ENCODE measurements at regions not wholly inside any gene's neighbourhood (a gene's known extent, or its start where the extent isn't known, plus 50 kb on each side); places are given as distances from the start of the nearest gene placed in this dataset.
"Not testable (repeated sequence)": the region's sequence is repeated elsewhere in the genome, so short reads cannot be mapped to it uniquely, and the experiment has no call there.

DNA sequence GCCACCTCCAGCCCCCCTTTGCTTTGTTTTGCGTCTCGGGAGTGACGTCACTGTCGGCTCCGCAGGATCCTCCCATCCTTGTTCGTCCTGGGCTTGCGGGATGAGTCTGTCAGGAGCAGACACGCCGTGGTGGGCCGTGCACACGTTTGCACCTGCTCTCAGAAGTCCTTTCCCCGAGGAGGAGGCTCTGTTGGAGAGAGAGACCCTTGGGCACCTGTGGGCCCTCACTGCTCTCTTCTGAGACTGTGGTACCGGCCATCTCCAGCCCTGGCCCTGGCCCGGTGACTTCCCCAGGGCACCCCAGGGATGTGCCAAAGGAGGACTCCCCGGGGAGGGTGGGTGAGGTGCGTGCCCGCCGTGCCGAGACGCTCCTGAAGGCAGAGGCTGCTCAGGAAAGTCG, 76.1 kb upstream of the PPP2R3B start:
- H3K9me3 ChIP-seq (ENCODE audit: control insufficient read depth in 1 of 2, insufficient read depth in 1 of 2, low read depth in 1 of 2, low read length in 2 of 2), result no peaks in the 10 kb centered on the region
- TF ChIP-seq POLR2AphosphoS5 (IDR thresholded peaks at IDR 0.05; ENCODE audit: low read depth, low read length), result no peak
- H3K27ac ChIP-seq (ENCODE audit: low read depth, low read length), result no peak overlapping the region
- no peaks in the 10 kb centered on the region for H3K36me3 ChIP-seq (ENCODE audit: control insufficient read depth in 1 of 2, insufficient read depth in 2 of 2, low read length in 2 of 2)
- no peaks in the 10 kb centered on the region for H4K20me1 ChIP-seq (ENCODE audit: insufficient read depth)
- intact Hi-C loops (cut with micrococcal nuclease), result no loop called here
- no peaks in the 10 kb centered on the region for H3K27me3 ChIP-seq (ENCODE audit: insufficient read depth, low read length)
- CTCF ChIA-PET, result no interaction called here
- H3K9ac ChIP-seq (ENCODE audit: low read length), result no peak overlapping the region
- no peaks in the 10 kb centered on the region for H3K79me2 ChIP-seq (ENCODE audit: insufficient read depth, low read length)
- DNase-seq (ENCODE audit: low read depth, low spot score), result no peak
- no peaks in the 10 kb centered on the region for H3K9me2 ChIP-seq (ENCODE audit: insufficient read depth)
- BruUV-seq (replicated peaks), result no TSS peak
- no peaks in the 10 kb centered on the region for H3K4me1 ChIP-seq (ENCODE audit: control insufficient read depth in 1 of 2, insufficient read depth in 2 of 2, low read length in 2 of 2)
- RAD21 ChIA-PET (ENCODE audit: low non-redundant PET in 1 of 2, low total read pairs in 2 of 2, uncharacterized antibody in 2 of 2, unreplicated experiment in 2 of 2), result no interaction called here
- H3K4me3 ChIP-seq (replicated peaks in 1 of 2; ENCODE audit: low read depth in 1 of 2, low read length in 2 of 2), result no peak overlapping the region
- H2AFZ ChIP-seq (ENCODE audit: low read depth, low read length, poor library complexity, severe bottlenecking), result no peak overlapping the region
- POLR2A ChIA-PET, result no interaction called here
- H3K4me2 ChIP-seq (ENCODE audit: low read length), result no peak overlapping the region
- no peak for ATAC-seq

DNA sequence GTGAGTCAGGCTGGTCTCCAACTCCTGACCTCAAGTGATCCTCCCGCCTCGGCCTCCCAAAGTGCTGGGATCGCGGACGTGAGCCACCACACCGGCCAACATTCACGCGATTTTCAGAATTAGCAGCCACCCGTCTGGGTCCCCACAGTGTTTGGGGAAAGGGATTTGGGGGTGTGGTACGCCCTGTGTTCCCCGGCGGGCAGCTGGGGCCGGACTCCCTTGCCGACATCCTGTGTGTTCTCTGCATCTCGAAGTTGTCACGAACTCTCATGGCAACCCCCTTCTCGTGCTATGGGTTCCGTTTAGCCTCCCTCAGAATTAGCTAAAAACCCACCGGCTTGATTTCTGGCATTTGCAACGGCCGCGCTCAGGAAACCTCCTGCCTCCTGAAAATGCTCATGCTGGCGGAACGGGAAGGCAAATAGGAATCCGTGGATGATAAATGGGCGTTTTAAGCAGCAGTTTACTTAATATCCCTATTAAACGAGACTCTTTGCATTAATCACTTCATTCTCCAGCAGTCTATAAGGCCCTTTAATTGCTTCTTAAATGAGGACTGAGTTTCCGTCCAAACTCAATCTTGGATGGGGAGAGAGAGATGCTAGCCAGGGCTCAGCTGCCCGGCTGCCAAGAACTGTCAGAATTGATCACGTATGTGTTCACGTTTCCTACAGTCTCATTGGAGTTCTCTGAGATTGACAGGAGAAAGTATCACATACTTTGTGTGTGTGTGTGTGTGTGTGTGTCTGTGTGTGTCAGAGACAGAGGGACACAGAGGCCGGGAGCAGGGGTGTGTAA, 78.9 kb upstream of the PPP2R3B start:
- Histone ChIP-seq H3K9me3 (ENCODE audit: control insufficient read depth in 1 of 2, insufficient read depth in 1 of 2, low read depth in 1 of 2, low read length in 2 of 2) (no peaks in the 10 kb centered on the region), H3K79me2 (ENCODE audit: insufficient read depth, low read length) (no peaks in the 10 kb centered on the region), H4K20me1 (ENCODE audit: insufficient read depth) (no peaks in the 10 kb centered on the region), H3K4me2 (ENCODE audit: low read length) (no peak overlapping the region), H3K9ac (ENCODE audit: low read length) (no peak overlapping the region), H2AFZ (ENCODE audit: low read depth, low read length, poor library complexity, severe bottlenecking) (no peak overlapping the region), H3K9me2 (ENCODE audit: insufficient read depth) (no peaks in the 10 kb centered on the region), H3K27ac (ENCODE audit: low read depth, low read length) (no peak overlapping the region), H3K36me3 (ENCODE audit: control insufficient read depth in 1 of 2, insufficient read depth in 2 of 2, low read length in 2 of 2) (no peaks in the 10 kb centered on the region), H3K27me3 (ENCODE audit: insufficient read depth, low read length) (no peaks in the 10 kb centered on the region), H3K4me3 (replicated peaks in 1 of 2; ENCODE audit: low read depth in 1 of 2, low read length in 2 of 2) (no peak overlapping the region), H3K4me1 (ENCODE audit: control insufficient read depth in 1 of 2, insufficient read depth in 2 of 2, low read length in 2 of 2) (no peaks in the 10 kb centered on the region)
- no peak for DNase-seq (ENCODE audit: low read depth, low spot score)
- BruUV-seq (replicated peaks), result no TSS peak
- TF ChIP-seq CBX3 (IDR thresholded peaks at IDR 0.05; ENCODE audit: low read depth), result no peak
- RAD21 ChIA-PET (ENCODE audit: low non-redundant PET in 1 of 2, low total read pairs in 2 of 2, uncharacterized antibody in 2 of 2, unreplicated experiment in 2 of 2), result no interaction called here
- intact Hi-C loops (cut with micrococcal nuclease), result no loop called here
- POLR2A ChIA-PET, result no interaction called here
- ATAC-seq, result no peak
- CTCF ChIA-PET, result no interaction called here

DNA sequence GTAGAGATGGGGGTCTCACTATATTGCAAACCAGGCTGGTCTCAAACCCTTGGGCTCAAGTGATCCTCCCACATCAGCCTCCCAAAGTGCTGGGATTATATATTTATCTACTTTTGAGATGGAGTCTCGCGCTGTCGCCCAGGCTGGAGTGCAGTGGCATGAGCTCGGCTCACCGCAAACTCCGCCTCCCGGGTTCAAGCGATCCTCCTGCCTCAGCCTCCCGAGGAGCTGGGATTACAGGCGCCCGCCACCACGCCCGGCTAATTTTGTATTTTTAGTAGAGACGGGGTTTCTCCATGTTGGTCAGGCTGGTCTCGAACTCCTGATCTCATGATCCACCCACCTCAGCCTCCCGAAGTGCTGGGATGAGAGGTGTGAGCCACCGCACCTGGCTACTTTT, 80.1 kb upstream of the PPP2R3B start:
- DNase-seq (ENCODE audit: low read depth, low spot score); H2AFZ ChIP-seq (ENCODE audit: low read depth, low read length, poor library complexity, severe bottlenecking); H3K9me3 ChIP-seq (ENCODE audit: control insufficient read depth in 1 of 2, insufficient read depth in 1 of 2, low read depth in 1 of 2, low read length in 2 of 2); H3K4me3 ChIP-seq (replicated peaks in 1 of 2; ENCODE audit: low read depth in 1 of 2, low read length in 2 of 2); RAD21 ChIA-PET (ENCODE audit: low non-redundant PET in 1 of 2, low total read pairs in 2 of 2, uncharacterized antibody in 2 of 2, unreplicated experiment in 2 of 2); H3K79me2 ChIP-seq (ENCODE audit: insufficient read depth, low read length); H3K9me2 ChIP-seq (ENCODE audit: insufficient read depth); H3K27me3 ChIP-seq (ENCODE audit: insufficient read depth, low read length); CTCF ChIA-PET; ATAC-seq; BruUV-seq (replicated peaks); H3K4me1 ChIP-seq (ENCODE audit: control insufficient read depth in 1 of 2, insufficient read depth in 2 of 2, low read length in 2 of 2); intact Hi-C loops (cut with micrococcal nuclease); H3K27ac ChIP-seq (ENCODE audit: low read depth, low read length); H3K36me3 ChIP-seq (ENCODE audit: control insufficient read depth in 1 of 2, insufficient read depth in 2 of 2, low read length in 2 of 2); H4K20me1 ChIP-seq (ENCODE audit: insufficient read depth); H3K9ac ChIP-seq (ENCODE audit: low read length); POLR2A ChIA-PET; H3K4me2 ChIP-seq (ENCODE audit: low read length): not testable (repeated sequence)

GRCh38 chrX:467686-468085, 81.0 kb upstream of the PPP2R3B start:
- H3K4me2 ChIP-seq (ENCODE audit: low read length); H3K36me3 ChIP-seq (ENCODE audit: control insufficient read depth in 1 of 2, insufficient read depth in 2 of 2, low read length in 2 of 2); DNase-seq (ENCODE audit: low read depth, low spot score); intact Hi-C loops (cut with micrococcal nuclease); H4K20me1 ChIP-seq (ENCODE audit: insufficient read depth); H3K9me2 ChIP-seq (ENCODE audit: insufficient read depth); H3K9me3 ChIP-seq (ENCODE audit: control insufficient read depth in 1 of 2, insufficient read depth in 1 of 2, low read depth in 1 of 2, low read length in 2 of 2); CTCF ChIA-PET; RAD21 ChIA-PET (ENCODE audit: low non-redundant PET in 1 of 2, low total read pairs in 2 of 2, uncharacterized antibody in 2 of 2, unreplicated experiment in 2 of 2); BruUV-seq (replicated peaks); ATAC-seq; H3K27me3 ChIP-seq (ENCODE audit: insufficient read depth, low read length); H3K4me3 ChIP-seq (replicated peaks in 1 of 2; ENCODE audit: low read depth in 1 of 2, low read length in 2 of 2); POLR2A ChIA-PET; H2AFZ ChIP-seq (ENCODE audit: low read depth, low read length, poor library complexity, severe bottlenecking); H3K27ac ChIP-seq (ENCODE audit: low read depth, low read length); H3K4me1 ChIP-seq (ENCODE audit: control insufficient read depth in 1 of 2, insufficient read depth in 2 of 2, low read length in 2 of 2); H3K9ac ChIP-seq (ENCODE audit: low read length); H3K79me2 ChIP-seq (ENCODE audit: insufficient read depth, low read length): not testable (repeated sequence)
